Bronchial epithelial cell (primary cell): ENCODE measurements at regions not wholly inside any gene's neighbourhood (a gene's known extent, or its start where the extent isn't known, plus 50 kb on each side); places are given as distances from the start of the nearest gene placed in this dataset.

ENCODE experiments used
- DNase-seq: peaks from one replicate; pipeline ENCODE4 v3.0.0-alpha.2; 2010; ENCODE audit warnings: low read depth
- FAIRE-seq: peaks from 2 replicates; lab custom pipeline; 2011; peaks lifted over from hg19 to GRCh38; lab: Jason Lieb, UNC
- H3K27me3 ChIP-seq: 2 replicates; pipeline ENCODE4 v1.5.1; 2011; ENCODE audit warnings: low read length; ENCODE audit not compliant: control insufficient read depth, insufficient read depth
- H3K36me3 ChIP-seq: 2 replicates; pipeline ENCODE4 v1.5.1; 2011; ENCODE audit warnings: low read length; ENCODE audit not compliant: control insufficient read depth, insufficient read depth
- H3K4me3 ChIP-seq: 2 replicates; pipeline ENCODE4 v1.5.1; 2011; ENCODE audit warnings: mild to moderate bottlenecking, low read depth, low read length, control low read depth
- CTCF ChIP-seq: IDR thresholded peaks from 2 replicates; pipeline ENCODE4 v1.5.1; 2011; ENCODE audit warnings: mild to moderate bottlenecking, moderate library complexity, low read length, control low read depth, inconsistent platforms; ENCODE audit not compliant: insufficient read depth, severe bottlenecking

DNA sequence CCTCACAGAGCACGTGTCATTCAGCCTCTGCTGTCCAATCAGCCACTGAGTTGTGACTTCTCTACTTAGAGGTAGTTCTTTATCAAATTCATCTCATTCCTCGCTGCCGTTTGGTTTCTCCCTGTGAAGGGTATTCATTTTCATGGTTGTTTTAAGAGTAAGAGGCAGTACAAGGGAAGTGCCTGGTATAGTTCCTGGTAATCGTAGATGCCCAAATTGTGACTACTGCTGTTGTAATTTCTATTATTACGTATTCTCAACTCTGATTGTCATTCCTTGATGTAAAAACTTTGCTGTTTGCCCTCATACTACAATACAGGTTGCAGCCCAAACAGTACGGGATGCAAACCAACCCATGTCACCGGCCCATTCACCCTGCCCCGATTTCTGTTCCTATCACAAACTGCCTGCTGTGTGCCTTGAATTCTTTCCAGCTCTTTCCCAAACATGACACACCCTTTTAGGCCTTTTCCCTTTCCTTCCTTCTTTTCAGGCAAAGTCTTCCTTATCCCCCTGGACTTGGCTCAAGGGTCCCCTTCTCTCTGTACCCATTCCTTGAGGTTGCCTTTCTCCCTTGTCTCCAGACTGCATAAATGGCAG is 93.0 kb downstream of the SLC25A47 start:
- Histone ChIP-seq H3K27me3 (no peaks in the 10 kb centered on the region), H3K36me3 (no peaks in the 10 kb centered on the region), H3K4me3 (no peak overlapping the region)
- DNase-seq (no peak), FAIRE-seq (no peak)
- no peak for TF ChIP-seq CTCF

DNA sequence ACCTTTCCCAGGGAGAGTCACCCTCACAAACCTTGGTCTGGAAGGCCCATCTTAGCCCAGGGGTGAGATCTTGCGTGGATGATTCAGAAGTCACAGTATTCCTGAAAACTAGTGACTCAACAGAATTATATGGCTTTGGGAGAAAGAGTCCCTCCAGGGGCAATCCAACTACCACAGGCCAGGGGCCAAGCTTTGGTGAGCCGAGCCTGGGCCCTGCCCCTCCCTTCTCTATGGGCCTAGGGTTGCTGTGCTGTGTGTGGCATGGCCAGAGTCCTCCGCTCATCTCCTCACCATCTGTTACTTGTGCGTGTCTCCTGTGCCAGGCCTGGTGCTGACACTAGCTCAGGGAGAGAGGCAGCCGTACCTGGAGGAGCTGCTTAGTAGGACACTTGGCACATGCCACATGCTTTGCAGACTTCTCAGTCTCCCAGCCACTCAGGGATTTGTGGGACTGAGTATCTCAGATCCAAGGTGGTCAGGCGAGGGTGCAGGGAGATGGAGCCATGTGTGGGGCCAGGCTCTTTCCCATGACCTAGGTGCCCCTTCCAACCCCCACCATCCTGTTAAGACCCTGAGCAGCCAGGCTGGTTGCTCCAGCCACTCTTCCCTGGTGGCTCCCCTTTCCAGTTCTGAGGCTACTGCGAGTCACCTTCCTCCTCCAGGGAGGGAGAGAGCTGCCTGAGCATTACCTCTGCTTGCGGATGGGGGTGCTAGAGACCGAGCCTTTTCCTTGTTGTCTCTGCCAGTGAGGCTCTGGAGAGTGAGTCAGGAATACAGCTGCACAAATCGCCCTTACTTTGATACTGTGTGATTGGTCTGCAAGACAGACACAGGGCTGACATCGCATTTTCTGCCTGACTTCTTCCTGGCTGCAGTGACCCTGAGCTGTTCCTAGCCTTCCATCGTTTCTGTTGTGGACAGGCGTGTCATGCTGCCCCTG is 94.1 kb downstream of the SLC25A47 start:
- Histone ChIP-seq H3K27me3 (no peaks in the 10 kb centered on the region), H3K4me3 (no peak overlapping the region), H3K36me3 (no peaks in the 10 kb centered on the region)
- FAIRE-seq (no peak), DNase-seq (peak; percentile 87)
- TF ChIP-seq CTCF = peak; percentile 89

DNA sequence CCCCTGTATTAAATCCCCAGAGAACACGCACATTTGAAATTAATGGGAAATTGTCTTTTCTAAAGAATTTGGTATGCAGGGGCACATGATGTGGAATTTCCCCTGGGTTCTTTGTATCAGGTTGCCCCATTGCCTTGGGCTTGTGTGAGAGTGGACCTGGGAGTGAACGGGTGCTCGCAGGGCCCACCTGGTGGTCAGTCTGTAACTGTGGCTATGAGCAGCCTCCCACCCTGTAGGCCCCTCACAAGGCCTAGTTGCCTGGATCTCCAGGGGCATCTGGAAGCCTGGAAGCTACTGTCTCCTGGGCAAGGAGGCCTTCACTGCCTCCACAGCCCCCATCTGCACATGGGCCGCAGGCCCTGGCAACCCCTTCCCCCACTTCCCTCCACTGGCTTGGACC is 96.7 kb downstream of the SLC25A47 start:
- Histone ChIP-seq H3K27me3 (no peaks in the 10 kb centered on the region), H3K4me3 (no peak overlapping the region), H3K36me3 (no peaks in the 10 kb centered on the region)
- no peak for TF ChIP-seq CTCF
- DNase-seq (no peak), FAIRE-seq (no peak)

- Histone ChIP-seq H3K4me3 (no peak overlapping the region), H3K27me3 (no peaks in the 10 kb centered on the region), H3K36me3 (no peaks in the 10 kb centered on the region)
- DNase-seq (no peak), FAIRE-seq (no peak)
- TF ChIP-seq CTCF = no peak
These were observed 98.8 kb downstream of the SLC25A47 start for GRCh38 chr14:100421756-100422470.

- no peak for DNase-seq
- FAIRE-seq = no peak
- no peaks in the 10 kb centered on the region for H3K27me3 ChIP-seq
- TF ChIP-seq CTCF = no peak
- H3K36me3 ChIP-seq = no peaks in the 10 kb centered on the region
- H3K4me3 ChIP-seq = no peak overlapping the region
These were observed 99.6 kb downstream of the SLC25A47 start for GRCh38 chr14:100422556-100423316.
